HS-5 (cell line): ENCODE measurements at regions not wholly inside any gene's neighbourhood (a gene's known extent, or its start where the extent isn't known, plus 50 kb on each side); places are given as distances from the start of the nearest gene placed in this dataset.

Experiments
- DNase-seq: peaks from one replicate; pipeline ENCODE4 v3.0.0-alpha.2; 2012; ENCODE audit warnings: low read depth

DNA sequence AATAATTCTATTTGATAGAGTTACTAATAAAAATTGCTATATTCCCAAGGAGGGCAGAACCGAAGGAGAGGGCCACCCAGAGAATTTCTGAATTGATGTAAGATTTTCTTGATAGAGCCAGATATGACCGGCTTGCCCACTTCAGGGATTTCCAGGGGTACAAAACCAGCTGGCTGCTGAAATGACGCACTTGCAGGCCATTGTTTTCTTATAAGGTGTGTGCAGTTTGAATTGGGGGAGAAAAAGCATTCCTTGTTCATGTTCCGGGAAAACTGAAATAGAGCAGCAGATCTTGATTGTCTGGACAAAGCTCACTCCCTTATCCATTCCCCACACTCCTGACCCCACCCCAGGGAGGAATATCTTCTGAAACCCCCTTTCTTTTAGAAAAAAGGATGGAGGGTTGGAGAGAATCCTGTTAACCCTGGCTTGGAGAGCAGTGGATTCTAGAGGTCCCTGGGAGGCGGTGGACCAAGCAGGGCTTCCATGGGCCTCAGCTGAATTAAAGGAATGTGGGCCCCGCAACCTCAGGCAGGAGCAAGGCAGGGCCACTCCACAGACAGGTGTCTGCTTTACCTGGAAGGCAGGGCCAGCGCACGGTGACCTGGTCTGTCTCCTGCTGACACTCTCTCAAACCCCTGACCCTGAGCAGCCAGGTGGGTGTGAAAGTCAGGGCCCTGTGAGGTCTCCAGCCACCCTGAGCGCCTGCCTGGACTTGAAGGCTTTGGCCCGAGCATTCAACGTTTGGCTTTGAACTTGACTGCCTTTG, 96.4 kb downstream of the TMEM170B start:
- no peak for DNase-seq

DNA sequence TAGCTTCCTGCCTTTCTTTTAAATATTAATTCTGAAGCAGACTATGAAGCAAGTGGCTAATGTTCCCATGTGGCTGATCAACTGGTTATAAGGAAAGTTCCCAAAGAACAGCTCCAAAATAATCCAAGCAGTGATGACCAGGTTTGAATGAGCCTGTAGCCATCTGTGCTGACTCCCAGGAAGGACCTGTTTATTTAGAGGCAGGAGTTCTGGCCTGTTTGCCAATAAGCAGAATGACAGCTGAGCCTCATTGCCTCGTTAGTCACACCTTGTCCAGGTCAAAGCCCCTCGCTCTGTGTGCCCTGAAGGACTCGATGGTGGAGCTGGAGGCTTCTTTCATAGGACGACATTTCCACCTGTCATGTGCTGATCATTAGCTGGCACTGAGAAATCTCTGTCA, 97.4 kb downstream of the TMEM170B start:
- no peak for DNase-seq

DNA sequence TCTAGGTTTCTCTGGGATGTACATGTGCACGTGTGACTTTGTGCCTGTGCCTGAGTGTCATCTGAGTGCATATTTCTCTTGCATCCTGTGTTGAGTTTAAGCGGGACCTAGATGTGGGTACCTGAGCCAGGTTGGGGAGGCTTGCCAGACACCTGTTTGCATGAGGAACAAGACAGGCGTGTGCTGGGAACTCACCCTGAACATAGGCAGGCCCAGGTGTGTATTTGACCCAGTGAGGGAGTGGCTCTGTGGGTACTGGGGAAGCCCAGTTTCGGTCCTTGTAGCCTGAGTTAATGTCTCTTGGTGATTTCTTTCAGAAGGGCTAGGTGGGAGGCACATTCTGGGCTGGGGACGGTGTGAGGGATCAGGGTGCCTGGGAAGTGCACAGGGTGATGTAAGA, 98.6 kb downstream of the TMEM170B start:
- no peak for DNase-seq

DNA sequence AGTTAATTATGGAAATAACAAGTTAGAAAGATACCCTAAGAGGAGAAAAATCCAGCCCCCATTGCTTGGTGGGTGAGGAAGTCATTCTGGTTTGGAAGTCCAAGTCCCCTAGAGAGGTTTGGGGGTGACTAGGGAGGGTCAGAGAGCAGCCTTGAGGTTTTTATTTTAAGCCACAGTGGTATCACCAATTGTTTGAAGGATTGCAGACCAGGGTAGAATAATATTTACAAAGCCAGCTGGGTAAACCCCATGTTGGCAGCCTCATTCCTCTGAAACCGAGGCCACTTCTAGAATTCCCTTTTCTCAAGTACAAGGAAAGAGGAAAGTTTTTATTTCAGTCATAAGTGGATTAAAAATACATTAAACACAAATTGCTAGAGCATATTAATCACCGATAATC, 99.7 kb downstream of the TMEM170B start:
- DNase-seq: no peak

DNA sequence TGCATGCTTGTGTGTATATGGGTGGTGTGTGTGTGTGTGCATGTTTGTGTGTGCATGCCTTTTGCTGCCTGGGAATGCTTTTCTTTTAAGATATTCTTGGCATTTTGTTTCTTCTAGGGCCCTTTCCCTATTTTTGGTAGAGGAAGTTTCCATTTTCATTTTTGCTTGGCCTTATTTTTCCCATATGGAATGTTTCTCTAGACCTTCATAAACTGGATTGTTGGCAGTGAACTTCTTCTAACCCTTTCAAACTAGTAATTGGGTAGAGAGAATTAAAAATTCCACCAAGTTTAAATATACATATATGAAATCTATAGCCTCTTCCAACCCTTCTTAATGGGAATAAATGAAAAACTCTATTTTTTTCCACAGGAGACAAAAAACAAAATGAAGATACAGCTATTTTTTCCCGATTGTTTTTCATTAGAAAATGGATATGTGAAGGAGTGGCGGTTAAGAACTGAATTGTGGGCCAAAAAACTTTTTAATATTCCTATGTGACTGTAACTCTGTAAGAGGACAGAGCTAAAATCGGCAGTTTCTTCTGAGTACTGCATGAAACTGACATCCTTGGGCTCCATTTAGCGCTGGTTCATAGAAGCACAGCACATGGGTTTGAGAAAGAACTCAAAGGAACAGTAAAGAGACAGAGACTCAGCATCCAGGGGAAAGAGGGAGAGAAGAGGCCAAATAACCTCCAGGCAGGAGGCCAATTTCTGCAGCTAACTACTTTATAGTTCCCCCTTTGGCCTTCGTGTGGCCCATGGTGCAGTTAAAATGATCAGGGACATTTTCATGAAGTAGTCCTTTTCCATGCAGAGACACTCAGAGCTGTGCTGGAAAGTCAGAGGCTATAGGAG, 102.1 kb downstream of the TMEM170B start:
- DNase-seq: no peak

DNA sequence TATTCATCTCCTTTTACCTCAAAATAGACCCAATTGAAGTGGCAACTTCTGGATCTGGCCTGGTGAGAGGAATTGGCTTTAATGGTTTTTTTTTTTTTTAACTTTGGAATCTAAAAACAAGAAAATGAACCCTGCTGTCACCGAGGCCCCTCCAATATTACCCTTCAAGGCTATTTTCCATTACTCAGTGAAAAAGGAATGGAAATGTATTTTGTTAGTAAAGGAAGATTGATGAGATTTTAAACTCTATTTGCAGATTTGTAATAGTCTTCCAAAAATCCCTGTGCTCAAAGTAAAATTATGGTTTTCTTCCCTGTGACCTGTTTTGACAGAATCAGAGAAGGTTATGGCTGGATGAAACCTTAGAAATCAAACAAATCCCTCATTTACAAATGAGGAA, 102.9 kb downstream of the TMEM170B start:
- no peak for DNase-seq

DNA sequence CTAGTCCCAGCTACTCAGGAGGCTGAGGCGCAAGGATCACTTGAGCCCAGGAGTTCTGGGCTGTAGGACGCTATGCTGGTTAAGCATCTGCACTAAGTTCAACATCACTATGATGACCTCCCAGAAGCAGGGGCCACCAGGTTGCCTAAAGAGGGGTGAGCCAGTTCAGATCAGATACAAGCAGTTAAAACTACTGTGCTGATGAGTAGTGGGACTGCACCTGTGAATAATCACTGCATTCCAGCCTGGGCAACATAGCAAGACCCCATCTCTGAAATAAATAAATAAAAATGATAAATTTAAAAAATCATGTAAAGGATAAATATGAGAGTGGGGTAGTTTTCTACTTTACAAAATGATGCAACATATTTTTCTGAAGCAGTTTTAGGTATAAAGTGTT, 106.5 kb downstream of the TMEM170B start:
- no peak for DNase-seq

DNA sequence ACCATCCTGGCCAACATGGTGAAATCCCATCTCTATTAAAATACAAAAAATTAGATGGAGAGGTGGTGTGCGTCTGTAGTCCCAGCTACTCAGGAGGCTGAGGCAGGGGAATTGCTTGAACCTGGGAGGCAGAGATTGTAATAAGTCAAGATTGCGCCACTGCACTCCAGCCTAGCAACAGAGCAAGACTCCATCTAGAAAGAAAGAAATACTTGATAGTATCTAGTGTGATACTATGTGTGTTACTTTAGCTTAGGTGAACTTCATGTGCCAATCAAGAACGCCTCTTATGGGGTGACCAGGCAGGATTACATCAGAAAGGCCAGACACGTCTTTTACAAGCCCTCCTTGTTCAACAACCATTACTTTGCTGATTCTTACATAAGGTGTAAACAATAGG, 107.1 kb downstream of the TMEM170B start:
- no peak for DNase-seq

DNA sequence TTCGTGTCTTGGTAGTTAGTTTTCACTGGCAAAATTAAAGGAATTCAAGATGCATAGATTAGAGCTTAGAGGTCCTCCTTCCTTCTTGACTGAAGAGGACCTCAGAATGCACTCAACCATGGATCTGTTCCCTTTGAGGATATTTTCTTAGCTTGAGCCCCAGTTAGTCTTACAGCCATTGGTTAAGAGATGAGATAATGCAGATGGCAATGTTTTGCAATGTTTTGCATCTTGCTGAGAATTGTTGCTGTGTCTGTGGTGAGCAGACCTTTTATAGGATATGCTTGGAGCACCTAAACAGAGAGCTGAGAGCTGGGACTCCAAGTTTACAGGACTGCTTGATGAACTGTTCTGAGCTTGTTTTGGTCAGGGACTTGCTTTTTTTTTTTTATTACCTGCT, 107.5 kb downstream of the TMEM170B start:
- no peak for DNase-seq

DNA sequence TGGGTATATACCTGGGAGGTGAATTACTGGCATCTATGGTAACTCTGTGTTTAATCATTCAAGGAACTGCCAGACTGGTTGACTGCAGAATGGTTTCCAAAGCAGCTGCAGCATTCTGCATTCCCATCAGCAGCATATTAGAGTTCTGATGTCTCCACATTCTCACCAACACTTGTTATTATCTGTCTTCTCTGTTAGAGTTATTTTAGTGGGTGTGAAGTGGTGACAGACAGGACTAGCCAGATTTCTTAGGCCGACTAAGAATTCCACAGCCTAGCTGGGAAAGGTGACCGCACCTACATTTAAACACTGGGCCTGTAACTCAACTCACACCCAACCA, 110.9 kb downstream of the TMEM170B start:
- no peak for DNase-seq

DNA sequence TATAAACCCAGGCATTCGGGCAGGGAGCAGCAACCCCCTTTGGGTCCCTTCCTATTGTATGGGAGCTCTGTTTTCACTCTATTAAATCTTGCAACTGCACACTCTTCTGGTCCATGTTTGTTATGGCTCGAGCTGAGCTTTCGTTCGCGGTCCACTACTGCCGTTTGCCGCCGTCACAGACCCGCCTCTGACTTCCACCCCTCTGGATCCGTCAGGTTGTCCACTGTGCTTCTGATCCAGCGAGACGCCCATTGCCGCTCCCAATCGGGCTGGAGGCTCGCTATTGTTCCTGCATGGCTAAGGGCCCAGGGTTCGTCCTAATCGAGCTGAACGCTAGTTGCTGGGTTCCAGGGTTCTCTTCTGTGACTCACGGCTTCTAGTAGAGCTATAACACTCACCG, 111.3 kb downstream of the TMEM170B start:
- no peak for DNase-seq

DNA sequence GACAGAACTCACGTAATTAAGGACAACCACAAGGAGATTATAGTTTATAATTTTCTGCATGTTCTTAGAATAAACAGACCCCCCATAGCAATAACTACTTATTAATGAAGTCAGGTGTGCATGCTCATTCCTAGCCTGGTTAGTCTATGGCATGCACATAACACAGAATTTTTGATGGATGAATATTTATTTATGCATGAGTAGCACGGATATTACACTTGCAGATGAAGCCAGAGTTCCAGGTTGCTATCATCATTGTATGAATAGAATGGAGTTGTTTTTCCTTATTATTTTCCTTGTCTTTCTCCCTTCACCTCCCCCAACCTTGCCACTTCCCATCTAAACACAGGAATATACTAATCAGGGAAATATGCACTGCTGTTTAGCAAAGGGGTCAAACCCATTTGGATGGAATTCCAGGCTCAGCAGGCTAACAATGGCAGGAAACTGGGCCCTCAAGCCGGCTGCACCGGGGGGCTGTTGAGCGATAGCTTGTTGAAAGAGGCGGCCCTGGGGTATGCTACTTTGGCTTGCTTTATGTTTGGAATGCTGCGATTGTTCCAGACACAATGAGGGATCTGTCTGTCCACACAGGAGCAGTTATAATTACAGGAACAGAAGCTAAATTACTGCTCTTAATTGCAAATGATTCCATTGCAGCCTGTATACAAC, 112.6 kb downstream of the TMEM170B start:
- DNase-seq: peak; percentile 63

DNA sequence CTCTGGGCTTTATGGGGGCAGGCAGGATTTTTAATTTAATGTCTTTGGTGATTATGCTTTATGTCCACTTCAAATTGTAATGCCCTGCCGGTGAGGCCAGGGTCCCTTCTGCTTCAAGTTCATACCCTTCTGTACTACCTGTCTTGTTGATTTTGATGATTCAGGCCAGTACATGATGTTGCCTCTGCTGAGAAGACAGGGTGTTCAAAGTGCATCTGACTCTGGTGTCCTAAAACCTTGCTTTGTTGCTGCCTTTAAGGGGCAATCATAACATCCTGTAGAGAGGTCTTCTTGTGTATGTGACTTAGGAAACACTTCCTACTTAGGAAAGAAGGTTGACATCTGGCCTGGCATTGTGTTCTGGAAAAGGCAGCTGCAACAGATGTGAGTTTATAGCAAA, 113.2 kb downstream of the TMEM170B start:
- no peak for DNase-seq

DNA sequence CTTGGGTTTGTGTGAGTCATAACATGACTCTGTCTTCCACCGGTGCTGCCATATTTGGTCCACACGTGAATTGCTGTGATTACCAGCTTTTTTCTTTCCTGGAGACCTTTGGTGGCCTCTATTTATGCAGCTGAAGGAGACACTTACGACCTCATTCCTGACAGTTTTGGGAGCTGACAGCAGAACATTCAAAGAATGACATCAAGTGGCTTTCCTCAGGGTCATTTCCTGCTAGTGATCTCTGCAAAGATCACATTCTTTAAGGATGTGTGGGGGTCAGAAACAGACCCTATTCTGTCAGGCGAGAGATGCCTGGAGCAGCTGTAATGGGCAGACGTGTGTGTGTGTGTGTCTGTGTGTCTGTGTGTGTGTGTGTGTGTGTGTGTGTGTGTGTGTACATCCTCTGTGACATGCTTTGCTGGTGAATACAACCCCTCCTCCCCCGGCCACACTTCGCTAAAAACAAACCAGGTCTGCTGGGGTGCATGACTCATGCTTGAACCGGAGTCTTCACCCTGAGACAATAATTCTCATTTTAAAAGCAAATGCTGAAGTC, 115.6 kb downstream of the TMEM170B start:
- DNase-seq: peak; percentile 77

DNA sequence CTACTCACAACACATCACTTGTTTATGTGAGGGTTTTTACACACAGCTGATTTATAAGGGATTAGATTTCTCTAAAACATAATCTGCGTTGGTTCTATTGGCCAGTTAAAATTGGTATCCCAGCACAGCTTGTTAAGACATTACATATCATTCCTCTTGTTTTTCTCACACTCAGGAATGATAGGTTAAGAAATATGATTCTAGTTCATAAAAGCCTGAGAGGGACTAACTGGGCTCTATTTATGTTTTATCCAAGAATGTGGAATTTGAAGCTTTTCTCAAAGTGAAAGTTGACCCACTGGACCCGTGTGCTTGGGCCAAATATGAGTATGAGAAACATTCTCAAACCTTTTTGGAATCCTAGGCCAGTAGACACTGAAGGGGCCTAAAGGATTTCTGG, 117.3 kb downstream of the TMEM170B start:
- no peak for DNase-seq

DNA sequence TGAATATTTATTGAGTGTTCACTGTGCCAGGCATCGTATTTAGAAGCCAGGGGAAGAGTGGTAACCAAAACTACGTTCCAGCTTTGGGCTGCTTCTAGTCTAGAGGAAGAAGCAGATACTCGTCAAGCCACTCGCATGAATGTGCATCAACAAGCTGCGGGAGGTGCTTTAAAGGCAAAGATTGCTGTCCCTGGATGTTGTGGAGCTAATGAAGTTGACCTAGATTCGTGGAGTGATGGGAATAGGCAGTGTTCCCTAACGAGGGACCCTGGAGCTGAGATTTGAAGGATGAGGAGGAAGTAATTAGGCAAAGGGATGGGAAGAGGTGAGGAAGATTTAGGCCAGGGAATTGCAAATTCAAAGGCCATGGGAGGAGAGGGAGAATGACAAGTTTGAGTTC, 118.9 kb downstream of the TMEM170B start:
- DNase-seq: no peak

DNA sequence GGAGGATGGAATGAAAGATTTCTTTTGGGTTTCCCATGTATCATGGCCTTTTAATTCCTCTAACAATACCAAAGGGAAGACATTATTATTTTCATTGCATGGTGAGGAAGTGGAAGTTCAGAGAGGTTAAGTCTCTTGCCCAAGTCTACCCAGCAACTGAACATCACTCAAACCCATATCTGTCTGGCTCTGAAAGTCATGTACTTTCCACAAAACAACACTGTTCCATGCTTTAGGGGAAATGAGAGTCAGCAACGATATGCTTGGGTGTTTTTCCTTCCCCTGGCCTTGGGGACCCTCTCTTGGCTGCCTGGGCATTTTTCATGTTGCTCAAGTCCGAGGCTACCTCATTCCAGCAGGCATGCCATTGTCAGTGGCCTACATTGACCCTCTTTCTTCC, 118.8 kb downstream of the ADTRP start:
- no peak for DNase-seq

DNA sequence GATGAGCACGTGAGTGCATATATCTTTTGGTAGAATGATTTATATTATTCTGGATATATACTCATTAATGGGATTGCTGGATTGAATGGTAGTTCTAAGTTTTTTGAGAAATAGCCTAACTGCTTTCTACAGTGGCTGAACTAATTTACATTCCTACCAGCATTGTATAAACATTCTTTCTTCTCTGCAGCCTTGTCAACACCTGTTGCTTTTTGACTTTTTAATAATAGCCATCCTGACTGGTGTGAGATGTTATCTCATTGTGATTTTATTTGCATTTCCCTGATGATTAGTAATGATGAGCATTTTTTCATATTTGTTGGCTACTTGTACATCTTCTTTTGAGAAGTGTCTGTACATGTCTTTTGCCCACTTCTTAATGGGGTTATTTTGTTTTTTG, 116.3 kb downstream of the ADTRP start:
- no peak for DNase-seq

DNA sequence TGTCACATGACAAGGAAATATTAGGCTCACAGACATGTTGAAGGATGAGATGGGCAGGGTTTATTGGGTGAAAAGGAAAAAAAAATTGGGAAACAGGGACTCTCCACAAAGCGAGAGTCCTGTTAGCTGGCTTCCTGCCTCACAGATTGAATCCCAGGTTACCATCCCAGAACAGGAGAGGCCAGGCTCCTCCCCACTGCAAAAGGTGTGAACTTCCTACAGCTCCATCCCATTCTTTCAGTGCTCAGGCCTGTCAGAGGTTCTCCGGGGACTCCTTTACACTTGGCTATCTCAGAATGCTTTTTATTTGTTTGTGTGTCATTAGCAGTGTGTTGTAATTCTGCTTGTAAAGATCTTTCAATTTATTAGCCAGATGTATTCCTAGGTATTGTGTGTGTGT, 115.1 kb downstream of the ADTRP start:
- DNase-seq: no peak
